ENCODE measurements at regions not wholly inside any gene's neighbourhood (a gene's known extent, or its start where the extent isn't known, plus 50 kb on each side); places are given as distances from the start of the nearest gene placed in this dataset.

- no peak for TF ChIP-seq CTCF (IDR thresholded peaks at IDR 0.05; ENCODE audit: low read depth, low read length)
- no peaks in the 10 kb centered on the region for H3K4me1 ChIP-seq
- H3K36me3 ChIP-seq, result no peaks in the 10 kb centered on the region
- 0 out of 2 replicates have a peak, but pooled peaks cover 2% of the 10 kb centered on the region for H3K27me3 ChIP-seq
- no peak overlapping the region for H3K4me3 ChIP-seq (ENCODE audit: low read depth, low read length)
- DNase-seq, result no peak
- H3K9me3 ChIP-seq, result no peaks in the 10 kb centered on the region
These were observed 198.6 kb downstream of the VGLL3 start for GRCh38 chr3:86792316-86792715.

GRCh38 chr3:86790884-86791549 lies 199.9 kb downstream of the VGLL3 start:
- Histone ChIP-seq H3K36me3 (no peaks in the 10 kb centered on the region), H3K4me1 (no peaks in the 10 kb centered on the region), H3K9me3 (no peaks in the 10 kb centered on the region), H3K4me3 (ENCODE audit: low read depth, low read length) (no peak overlapping the region), H3K27me3 (0 out of 2 replicates have a peak, but pooled peaks cover 2% of the 10 kb centered on the region)
- no peak for DNase-seq
- no peak for TF ChIP-seq CTCF (IDR thresholded peaks at IDR 0.05; ENCODE audit: low read depth, low read length)

- Histone ChIP-seq H3K4me3 (ENCODE audit: low read depth, low read length) (no peak overlapping the region), H3K9me3 (no peaks in the 10 kb centered on the region), H3K4me1 (no peaks in the 10 kb centered on the region), H3K27me3 (no peaks in the 10 kb centered on the region), H3K36me3 (no peaks in the 10 kb centered on the region)
- no peak for TF ChIP-seq CTCF (IDR thresholded peaks at IDR 0.05; ENCODE audit: low read depth, low read length)
- no peak for DNase-seq
These were observed 202.6 kb downstream of the VGLL3 start for GRCh38 chr3:86788371-86788770.

GRCh38 chr3:86787091-86787490 lies 203.9 kb downstream of the VGLL3 start:
- Histone ChIP-seq H3K36me3 (no peaks in the 10 kb centered on the region), H3K27me3 (0 out of 2 replicates have a peak, but pooled peaks cover 2% of the 10 kb centered on the region), H3K4me1 (no peaks in the 10 kb centered on the region), H3K9me3 (no peaks in the 10 kb centered on the region), H3K4me3 (ENCODE audit: low read depth, low read length) (no peak overlapping the region)
- TF ChIP-seq CTCF (IDR thresholded peaks at IDR 0.05; ENCODE audit: low read depth, low read length), result no peak
- no peak for DNase-seq

- Histone ChIP-seq H3K4me3 (ENCODE audit: low read depth, low read length) (no peak overlapping the region), H3K9me3 (no peaks in the 10 kb centered on the region), H3K36me3 (no peaks in the 10 kb centered on the region), H3K4me1 (no peaks in the 10 kb centered on the region), H3K27me3 (0 out of 2 replicates have a peak, but pooled peaks cover 2% of the 10 kb centered on the region)
- no peak for TF ChIP-seq CTCF (IDR thresholded peaks at IDR 0.05; ENCODE audit: low read depth, low read length)
- no peak for DNase-seq
These were observed 205.6 kb downstream of the VGLL3 start for GRCh38 chr3:86785386-86785785.

GRCh38 chr3:86782866-86783265 lies 208.1 kb downstream of the VGLL3 start:
- Histone ChIP-seq H3K4me1 (no peaks in the 10 kb centered on the region), H3K9me3 (no peaks in the 10 kb centered on the region), H3K36me3 (no peaks in the 10 kb centered on the region), H3K27me3 (0 out of 2 replicates have a peak, but pooled peaks cover 5% of the 10 kb centered on the region), H3K4me3 (ENCODE audit: low read depth, low read length) (no peak overlapping the region)
- no peak for TF ChIP-seq CTCF (IDR thresholded peaks at IDR 0.05; ENCODE audit: low read depth, low read length)
- DNase-seq, result no peak
